OCI-LY7 (cell line): ENCODE measurements at regions not wholly inside any gene's neighbourhood (a gene's known extent, or its start where the extent isn't known, plus 50 kb on each side); places are given as distances from the start of the nearest gene placed in this dataset.

Experiments used
- BruUV-seq: library from RNA; stranded (reverse); fragments of 400-500 nt; replicated peaks from 2 replicates; lab custom pipeline; 2021; lab: Mats Ljungman, UMichigan
- CTCF ChIA-PET: fragments of 300-600 bp; sonication (Branson Sonifier 250); formaldehyde crosslinking; loops from one replicate; lab custom pipeline; 2022; ENCODE audit warnings: antibody characterized with exemption; ENCODE audit not compliant: unreplicated experiment; lab: Charles Lee
- POLR2A ChIA-PET: fragments of 300-600 bp; sonication (Branson Sonifier 250); formaldehyde crosslinking; loops from one replicate; lab custom pipeline; 2022; ENCODE audit warnings: antibody characterized with exemption; lab: Charles Lee
- DNase-seq: peaks from one replicate; pipeline ENCODE4 v3.0.0-alpha.2; 2015; ENCODE audit warnings: low spot score
- H2AFZ ChIP-seq: fragments of 200-600 bp; sonication (generic), shearing (Covaris generic); 2 replicates; pipeline ENCODE4 v1.6.1; 2014; ENCODE audit warnings: mild to moderate bottlenecking, antibody characterized with exemption, low read length, moderate library complexity
- H3K27ac ChIP-seq: fragments of 200-600 bp; sonication (generic); 2 replicates; pipeline ENCODE4 v1.5.1; 2014; ENCODE audit warnings: mixed run types, low read depth, mild to moderate bottlenecking, moderate library complexity, low read length, inconsistent platforms; ENCODE audit not compliant: poor library complexity, severe bottlenecking
- H3K36me3 ChIP-seq: fragments of 200-600 bp; sonication (generic); 2 replicates; pipeline ENCODE4 v1.6.1; 2014; ENCODE audit warnings: mild to moderate bottlenecking, antibody characterized with exemption, low read length, moderate library complexity, mixed read lengths; ENCODE audit not compliant: insufficient read depth
- H3K4me1 ChIP-seq: fragments of 200-600 bp; sonication (generic); 2 replicates; pipeline ENCODE4 v1.5.1; 2014; ENCODE audit warnings: mild to moderate bottlenecking, low read length; ENCODE audit not compliant: insufficient read depth, poor library complexity, severe bottlenecking
- H3K4me2 ChIP-seq: fragments of 200-600 bp; sonication (generic); 2 replicates; pipeline ENCODE4 v1.6.1; 2014; ENCODE audit warnings: mild to moderate bottlenecking, low read length
- H3K4me3 ChIP-seq: fragments of 200-600 bp; sonication (generic); 2 replicates; pipeline ENCODE4 v1.5.1; 2014; ENCODE audit warnings: mild to moderate bottlenecking, low read depth, low read length; ENCODE audit not compliant: poor library complexity, severe bottlenecking
- H3K79me2 ChIP-seq: fragments of 200-600 bp; sonication (generic); 2 replicates; pipeline ENCODE4 v1.6.1; 2016; ENCODE audit warnings: low read depth, mild to moderate bottlenecking, low read length, moderate library complexity, mixed read lengths; ENCODE audit not compliant: insufficient read depth
- H3K9me2 ChIP-seq: fragments of 200-600 bp; sonication (generic); 2 replicates; pipeline ENCODE4 v1.6.1; 2016; ENCODE audit warnings: mild to moderate bottlenecking, low read length, mixed read lengths; ENCODE audit not compliant: insufficient read depth
- H3K9me3 ChIP-seq: fragments of 200-600 bp; sonication (generic); 2 replicates; pipeline ENCODE4 v1.6.1; 2014; ENCODE audit warnings: mild to moderate bottlenecking, mixed run types, low read length, mixed read lengths
- H4K20me1 ChIP-seq: fragments of 200-600 bp; sonication (generic); 2 replicates; pipeline ENCODE4 v1.6.1; 2014; ENCODE audit warnings: mild to moderate bottlenecking, antibody characterized with exemption, low read length, moderate library complexity, mixed read lengths; ENCODE audit not compliant: insufficient read depth
- EZH2phosphoT487 ChIP-seq: fragments of 200-600 bp; sonication (generic); IDR thresholded peaks from 2 replicates; pipeline ENCODE4 v1.6.1; 2018; ENCODE audit warnings: low read depth, borderline replicate concordance, mild to moderate bottlenecking, mixed run types, antibody characterized with exemption, low read length, moderate library complexity, mixed read lengths
- intact Hi-C: fragments of 100-400 bp; cut with micrococcal nuclease; formaldehyde crosslinking; loops from one replicate; pipeline ENCODE4 v1.10.0; 2022; ENCODE audit not compliant: unreplicated experiment
- TF ChIP-seq, protein P1 (sequence below): fragments of 200-600 bp; sonication (generic); conservative IDR thresholded peaks from 2 replicates; pipeline ENCODE4 v1.5.1; 2014; ENCODE audit warnings: mild to moderate bottlenecking, antibody characterized with exemption, low read length, moderate library complexity, mixed read lengths

DNA sequence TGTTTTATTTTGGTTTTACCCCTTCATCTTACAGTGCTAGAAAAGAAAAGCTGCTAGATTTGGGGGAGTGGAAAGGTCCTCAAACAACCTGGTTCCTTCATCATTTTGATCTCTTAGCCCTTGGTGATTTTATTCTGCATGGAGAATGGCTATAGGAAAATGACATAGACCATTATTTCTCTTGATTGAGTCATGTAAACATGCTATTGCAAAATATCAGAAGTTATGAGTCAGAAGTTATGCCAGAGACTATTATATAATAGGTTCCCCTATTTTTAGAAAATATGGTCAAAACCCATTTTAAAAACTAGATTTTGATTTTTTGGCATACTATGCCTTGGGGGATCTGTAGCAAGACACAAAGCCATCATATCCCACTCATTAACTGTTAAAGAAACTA, 83.7 kb upstream of the FAM9C start:
- DNase-seq: no peak
- POLR2A ChIA-PET: interaction anchor here (0.7 kb wide), 1 partner anchor 210 kb away, joined by 3 read pairs; no protein-coding TSS in a partner anchor
- Histone ChIP-seq H3K79me2 (no peaks in the 10 kb centered on the region), H3K9me3 (no peaks in the 10 kb centered on the region), H3K36me3 (no peaks in the 10 kb centered on the region), H2AFZ (no peak overlapping the region), H3K4me3 (no peak overlapping the region), H4K20me1 (no peaks in the 10 kb centered on the region), H3K4me1 (no peaks in the 10 kb centered on the region), H3K9me2 (no peaks in the 10 kb centered on the region), H3K27ac (no peak overlapping the region), H3K4me2 (no peak overlapping the region)
- no peak for TF ChIP-seq EZH2phosphoT487
- TF ChIP-seq, protein P1, sequence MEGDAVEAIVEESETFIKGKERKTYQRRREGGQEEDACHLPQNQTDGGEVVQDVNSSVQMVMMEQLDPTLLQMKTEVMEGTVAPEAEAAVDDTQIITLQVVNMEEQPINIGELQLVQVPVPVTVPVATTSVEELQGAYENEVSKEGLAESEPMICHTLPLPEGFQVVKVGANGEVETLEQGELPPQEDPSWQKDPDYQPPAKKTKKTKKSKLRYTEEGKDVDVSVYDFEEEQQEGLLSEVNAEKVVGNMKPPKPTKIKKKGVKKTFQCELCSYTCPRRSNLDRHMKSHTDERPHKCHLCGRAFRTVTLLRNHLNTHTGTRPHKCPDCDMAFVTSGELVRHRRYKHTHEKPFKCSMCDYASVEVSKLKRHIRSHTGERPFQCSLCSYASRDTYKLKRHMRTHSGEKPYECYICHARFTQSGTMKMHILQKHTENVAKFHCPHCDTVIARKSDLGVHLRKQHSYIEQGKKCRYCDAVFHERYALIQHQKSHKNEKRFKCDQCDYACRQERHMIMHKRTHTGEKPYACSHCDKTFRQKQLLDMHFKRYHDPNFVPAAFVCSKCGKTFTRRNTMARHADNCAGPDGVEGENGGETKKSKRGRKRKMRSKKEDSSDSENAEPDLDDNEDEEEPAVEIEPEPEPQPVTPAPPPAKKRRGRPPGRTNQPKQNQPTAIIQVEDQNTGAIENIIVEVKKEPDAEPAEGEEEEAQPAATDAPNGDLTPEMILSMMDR: no peak
- intact Hi-C loops: no loop called here
- no TSS peak for BruUV-seq
- CTCF ChIA-PET: no interaction called here

- Histone ChIP-seq H4K20me1 (no peaks in the 10 kb centered on the region), H3K27ac (no peak overlapping the region), H2AFZ (no peak overlapping the region), H3K4me1 (no peaks in the 10 kb centered on the region), H3K4me3 (no peak overlapping the region), H3K79me2 (no peaks in the 10 kb centered on the region), H3K9me2 (no peaks in the 10 kb centered on the region), H3K36me3 (no peaks in the 10 kb centered on the region), H3K9me3 (no peaks in the 10 kb centered on the region), H3K4me2 (no peak overlapping the region)
- no peak for DNase-seq
- ChIA-PET CTCF (no interaction called here), POLR2A (no interaction called here)
- TF ChIP-seq, protein P1: no peak
- no TSS peak for BruUV-seq
- intact Hi-C loops: no loop called here
Measured at GRCh38 chrX:13126775-13127174, 82.4 kb upstream of the FAM9C start.

GRCh38 chrX:13125188-13125587, 80.8 kb upstream of the FAM9C start:
- H3K4me1 ChIP-seq: no peaks in the 10 kb centered on the region
- no peak overlapping the region for H2AFZ ChIP-seq
- H3K27ac ChIP-seq: no peak overlapping the region
- no peak overlapping the region for H3K4me2 ChIP-seq
- H3K4me3 ChIP-seq: no peak overlapping the region
- H4K20me1 ChIP-seq: no peaks in the 10 kb centered on the region
- BruUV-seq: no TSS peak
- DNase-seq: no peak
- no peaks in the 10 kb centered on the region for H3K9me2 ChIP-seq
- H3K79me2 ChIP-seq: no peaks in the 10 kb centered on the region
- H3K36me3 ChIP-seq: no peaks in the 10 kb centered on the region
- H3K9me3 ChIP-seq: no peaks in the 10 kb centered on the region
- ChIA-PET CTCF (no interaction called here), POLR2A (interaction anchor here (0.8 kb wide), 1 partner anchor 17 kb away, joined by 3 read pairs; no protein-coding TSS in a partner anchor)
- intact Hi-C loops: no loop called here
- no peak for TF ChIP-seq EZH2phosphoT487
- TF ChIP-seq, protein P1: no peak
